ENCODE measurements at regions not wholly inside any gene's neighbourhood (a gene's known extent, or its start where the extent isn't known, plus 50 kb on each side); places are given as distances from the start of the nearest gene placed in this dataset.

- Histone ChIP-seq H2BK12ac (ENCODE audit: low read depth, low read length) (no peak overlapping the region), H3K27ac (ENCODE audit: low read depth, low read length) (no peak overlapping the region), H3K14ac (ENCODE audit: insufficient read length) (no peak overlapping the region), H3K4me2 (ENCODE audit: insufficient read depth in 1 of 2, low read depth in 2 of 2, low read length in 2 of 2) (no peak overlapping the region), H3K23me2 (ENCODE audit: low read depth, low read length) (no peaks in the 10 kb centered on the region), H3K9ac (replicated peaks in 1 of 4; ENCODE audit: extremely low read depth in 1 of 4, low read depth in 3 of 4, low read length in 3 of 4) (no peak overlapping the region), H4K5ac (ENCODE audit: insufficient read length, low read depth, low read length) (no peak overlapping the region), H3K4me3 (ENCODE audit: extremely low read depth in 1 of 4, insufficient read depth in 2 of 4, low read depth in 3 of 4, low read length in 4 of 4) (no peak overlapping the region), H4K20me1 (replicated peaks in 1 of 2; ENCODE audit: control insufficient read depth in 1 of 2, insufficient read depth in 2 of 2, low read length in 2 of 2) (no peaks in the 10 kb centered on the region), H4K91ac (replicated peaks; ENCODE audit: insufficient read length, low read length) (no peak overlapping the region), H2BK120ac (replicated peaks; ENCODE audit: low read depth, low read length) (no peak overlapping the region), H2BK15ac (ENCODE audit: low read length) (no peak overlapping the region), H3K79me2 (ENCODE audit: control insufficient read depth in 1 of 2, insufficient read depth in 2 of 2, low read length in 2 of 2) (no peaks in the 10 kb centered on the region), H2AFZ (ENCODE audit: low read length) (no peak overlapping the region), H3K4me1 (replicated peaks in 1 of 4; ENCODE audit: control insufficient read depth in 3 of 4, insufficient read depth in 4 of 4, low read length in 3 of 4) (peaks cover 0 to 6% (median 0%) of the 10 kb centered on the region in 4 experiments; a peak in 2 of 7 replicates), H3K18ac (ENCODE audit: extremely low read depth, low read length) (no peak overlapping the region), H3K79me1 (ENCODE audit: low read depth, low read length) (no peaks in the 10 kb centered on the region), H2AK5ac (ENCODE audit: low read depth, low read length) (no peak overlapping the region), H3K4ac (replicated peaks; ENCODE audit: insufficient read length, low read depth, low read length) (no peak overlapping the region), H3K36me3 (ENCODE audit: control insufficient read depth in 2 of 4, insufficient read depth in 4 of 4, low read length in 3 of 4) (no peaks in the 10 kb centered on the region; a peak in 1 of 8 replicates), H3K27me3 (replicated peaks in 1 of 4; ENCODE audit: control insufficient read depth in 3 of 4, extremely low read depth in 1 of 4, insufficient read depth in 3 of 4, low read length in 3 of 4) (no peaks in the 10 kb centered on the region), H2BK5ac (ENCODE audit: low read depth, low read length) (no peak overlapping the region), H2BK20ac (ENCODE audit: low read length) (no peak overlapping the region), H3K23ac (ENCODE audit: insufficient read length) (no peak overlapping the region), H3K9me3 (ENCODE audit: insufficient read depth in 2 of 2, low read depth in 1 of 2, low read length in 1 of 2) (peaks cover 4% of the 10 kb centered on the region in 2 experiments), H4K8ac (ENCODE audit: extremely low read depth, insufficient read depth, low read length) (no peak overlapping the region), H3K56ac (replicated peaks; ENCODE audit: insufficient read length, low read depth, low read length) (no peak overlapping the region)
- TF ChIP-seq CHD2 (IDR thresholded peaks at IDR 0.05; ENCODE audit: low read length) (no peak), RXRA (IDR thresholded peaks at IDR 0.05; ENCODE audit: insufficient read depth, low read depth, low read length) (no peak), CEBPB (IDR thresholded peaks at IDR 0.05; ENCODE audit: low read depth, low read length) (no peak), NANOG (IDR thresholded peaks at IDR 0.05; ENCODE audit: insufficient read depth, low read depth, low read length, poor library complexity, severe bottlenecking) (no peak), RAD21 (IDR thresholded peaks at IDR 0.05 in 1 of 2, conservative IDR thresholded peaks at IDR 0.05 in 1 of 2; ENCODE audit: low read depth in 2 of 2, low read length in 2 of 2) (no peak), GABPA (IDR thresholded peaks at IDR 0.05; ENCODE audit: borderline replicate concordance, insufficient read depth, low read length) (no peak), SIX5 (IDR thresholded peaks at IDR 0.05; ENCODE audit: low read depth, low read length) (no peak), TCF12 (IDR thresholded peaks at IDR 0.05; ENCODE audit: low read depth, low read length) (no peak), CBX8 (IDR thresholded peaks at IDR 0.05; ENCODE audit: borderline replicate concordance, low read depth, low read length) (no peak), JUN (IDR thresholded peaks at IDR 0.05; ENCODE audit: low read depth, low read length) (no peak), POLR2A (IDR thresholded peaks at IDR 0.05; ENCODE audit: control extremely low read depth in 1 of 2, low read depth in 2 of 2, low read length in 2 of 2) (no peak), POLR2AphosphoS5 (IDR thresholded peaks at IDR 0.05; ENCODE audit: low read depth, low read length) (no peak), SUZ12 (IDR thresholded peaks at IDR 0.05; ENCODE audit: low read length) (no peak)
- WGBS, 2 experiments (ENCODE audit: extremely low coverage in 1 of 2, insufficient coverage in 1 of 2, insufficient read length in 1 of 2, insufficient replicate concordance in 2 of 2, low coverage in 1 of 2, low lambda C conversion rate in 2 of 2, missing lambda C conversion rate in 1 of 2) = 50% methylated on average over 2 of the region's 2 CpGs; no CpG with 5 or more reads in 1 of the 2 experiments
- FAIRE-seq (no peak), DNase-seq (ENCODE audit: low read depth in 1 of 2, low spot score in 2 of 2) (no peak)
- ChIA-PET POLR2A (ENCODE audit: partially characterized antibody) (no interaction called here), CTCF (ENCODE audit: partially characterized antibody) (interaction anchor here (1.5 kb wide), 1 partner anchor 53 kb away, joined by 4 read pairs; no protein-coding TSS in a partner anchor)
Observed at GRCh38 chr13:44101347-44102083, 221.8 kb downstream of the LACC1 start.
